Activated CD8-positive, alpha-beta memory T cell treated with anti-CD3 and anti-CD28 coated beads for 36 hours (primary cell): ENCODE measurements at regions not wholly inside any gene's neighbourhood (a gene's known extent, or its start where the extent isn't known, plus 50 kb on each side); places are given as distances from the start of the nearest gene placed in this dataset.

ENCODE experiments used
- CTCF ChIA-PET: fragments of 350-600 bp; sonication (Branson Sonifier 250); formaldehyde crosslinking; loops from one replicate; lab custom pipeline; 2021; ENCODE audit warnings: antibody characterized with exemption; lab: Charles Lee
- POLR2A ChIA-PET: fragments of 350-600 bp; sonication (Branson Sonifier 250); formaldehyde crosslinking; loops from one replicate; lab custom pipeline; 2021; ENCODE audit warnings: antibody characterized with exemption; lab: Charles Lee

DNA sequence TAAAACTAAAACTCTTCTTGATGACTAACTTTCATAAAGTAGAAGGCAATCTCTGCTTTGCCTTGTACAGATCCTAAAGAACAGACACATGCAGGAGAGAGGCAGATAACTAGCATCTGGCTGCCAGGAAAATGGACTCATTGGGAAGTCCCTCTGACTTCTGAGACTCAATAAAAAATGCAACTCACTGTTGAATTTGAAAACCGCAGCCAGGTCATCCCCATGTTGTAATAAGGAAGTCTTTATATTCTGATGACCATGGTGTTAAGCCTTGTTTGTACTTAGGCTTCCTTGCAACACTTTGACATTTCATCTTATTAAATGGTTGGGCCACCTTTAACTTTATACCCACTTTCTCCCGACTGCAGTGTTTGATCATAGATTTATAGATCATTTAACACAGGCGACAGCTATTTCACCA lies 375.1 kb upstream of the KCNH7 start:
- POLR2A ChIA-PET: no interaction called here

DNA sequence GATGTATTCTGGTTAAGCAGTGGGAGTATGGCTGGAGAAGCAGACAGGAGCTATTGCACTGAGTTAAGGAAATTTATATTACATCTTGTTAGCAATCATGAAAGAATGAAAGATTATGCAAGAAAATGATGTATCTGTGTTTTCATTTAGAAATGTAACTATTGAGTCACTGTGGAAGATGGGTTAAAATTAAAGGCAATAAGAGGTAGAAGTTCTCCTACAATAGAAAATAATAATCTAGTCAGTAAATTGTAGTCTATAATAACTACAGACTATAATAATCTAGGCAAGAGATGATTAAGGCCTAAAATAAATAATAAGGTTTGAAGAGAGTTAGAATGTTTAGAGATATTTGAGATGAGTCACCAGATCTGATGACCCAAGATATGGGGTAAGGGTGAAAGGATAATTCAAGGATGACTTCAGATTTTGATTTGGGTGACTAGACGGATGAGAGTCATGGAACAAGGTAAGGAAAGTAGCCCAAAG lies 371.9 kb upstream of the KCNH7 start:
- POLR2A ChIA-PET: no interaction called here
- CTCF ChIA-PET: no interaction called here

More for the DNA sequence above, 375.1 kb upstream of the KCNH7 start:
- CTCF ChIA-PET: no interaction called here

DNA sequence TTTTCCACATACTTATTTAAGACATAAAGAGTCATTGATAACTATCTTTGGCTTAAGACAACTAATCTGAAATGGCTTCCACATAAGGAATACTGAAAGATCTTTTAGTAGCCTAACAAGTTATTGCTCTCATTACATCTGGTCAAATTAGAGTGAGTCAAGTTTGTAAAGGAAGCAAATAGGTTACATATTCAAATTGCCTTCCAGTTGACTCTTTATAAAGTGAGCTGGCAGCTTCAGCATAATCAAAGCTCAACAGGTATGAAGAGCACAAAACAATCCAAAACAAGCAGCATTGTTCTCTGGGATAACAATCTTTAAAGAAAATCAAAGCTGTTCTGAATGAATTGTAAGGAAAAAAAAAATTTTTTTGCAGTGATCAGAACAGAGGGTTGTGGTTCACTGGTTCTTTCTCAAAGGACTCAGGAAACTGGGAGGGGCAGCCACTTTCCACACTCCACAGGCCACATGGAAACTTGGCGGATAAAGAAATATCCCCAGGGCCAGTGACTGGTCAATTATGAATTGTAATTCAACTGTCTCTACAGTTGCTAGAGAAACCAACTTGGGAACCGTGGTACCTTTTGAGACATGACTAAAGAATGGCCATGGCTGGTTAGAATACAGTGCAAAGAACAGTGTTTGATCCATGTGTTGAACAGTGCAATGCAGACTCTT lies 369.3 kb upstream of the KCNH7 start:
- ChIA-PET CTCF (no interaction called here), POLR2A (no interaction called here)

DNA sequence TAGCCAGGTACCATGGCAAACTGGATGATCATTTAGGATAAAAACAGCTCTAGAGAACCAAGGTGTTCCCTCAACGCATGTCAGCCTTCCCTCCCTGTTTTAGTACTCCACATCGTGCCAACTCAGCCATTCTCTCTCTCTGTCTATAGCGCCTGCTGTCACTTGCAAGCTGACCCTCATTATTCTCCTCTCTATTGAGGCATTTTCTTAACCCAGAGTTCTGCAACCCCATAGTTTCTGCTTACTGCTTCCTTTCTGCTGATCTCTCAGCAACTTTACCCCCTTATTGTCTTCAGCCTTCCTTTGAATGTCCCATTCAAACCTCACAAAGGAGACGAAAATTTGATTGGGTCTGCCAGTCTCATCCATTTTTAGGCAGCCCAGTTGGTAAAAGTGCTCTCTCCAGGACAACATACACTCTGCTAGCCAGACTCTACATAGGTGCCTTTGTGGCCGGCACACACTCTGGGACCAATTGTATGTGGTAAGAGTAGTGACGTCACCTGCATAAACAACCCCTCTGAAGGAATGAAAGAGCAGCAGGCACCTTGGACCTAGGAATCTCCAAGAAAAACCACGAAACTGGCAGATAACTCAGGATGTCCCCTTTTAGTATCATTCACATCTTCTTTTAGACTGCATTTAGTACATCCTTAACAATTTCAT lies 367.2 kb upstream of the KCNH7 start:
- POLR2A ChIA-PET: no interaction called here
- CTCF ChIA-PET: no interaction called here

DNA sequence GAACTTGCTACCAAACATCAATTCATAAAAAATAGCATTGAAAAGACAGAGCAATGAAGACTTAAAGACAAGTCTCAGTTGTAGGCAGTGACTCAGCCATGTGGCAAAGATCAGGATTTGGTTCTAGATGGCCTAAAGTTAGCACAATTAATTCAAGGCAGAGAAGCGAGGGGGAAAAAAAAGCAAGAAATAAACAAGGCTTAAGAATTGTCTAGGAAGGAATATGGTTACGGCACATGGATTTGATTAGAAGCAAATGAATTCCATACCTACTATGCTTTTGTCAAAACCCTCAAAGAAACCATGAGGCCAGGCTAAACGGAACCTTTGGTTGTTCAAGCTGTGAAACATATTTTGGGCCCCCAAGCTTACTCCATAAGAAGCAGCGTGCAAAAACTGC lies 362.2 kb upstream of the KCNH7 start:
- POLR2A ChIA-PET: no interaction called here
- CTCF ChIA-PET: no interaction called here

DNA sequence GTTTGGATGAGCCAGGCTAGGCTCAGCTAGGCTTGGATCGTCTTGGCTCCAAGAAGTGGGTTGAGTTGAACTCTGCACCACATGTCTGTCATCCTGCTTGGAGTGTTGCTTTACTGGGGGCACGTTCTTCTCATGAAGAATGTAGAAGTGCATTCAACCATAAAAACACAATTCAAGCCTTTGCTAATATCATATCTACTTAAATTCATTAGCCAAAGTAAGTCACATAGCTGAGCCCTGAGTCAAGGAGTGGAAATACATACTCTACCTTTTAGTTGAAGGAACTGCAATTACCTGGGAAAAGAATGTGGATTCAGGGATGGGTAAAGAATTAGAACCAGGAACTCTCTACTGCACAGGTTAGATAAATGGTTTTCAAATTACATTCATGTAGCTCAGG lies 360.4 kb upstream of the KCNH7 start:
- ChIA-PET POLR2A (no interaction called here), CTCF (no interaction called here)

DNA sequence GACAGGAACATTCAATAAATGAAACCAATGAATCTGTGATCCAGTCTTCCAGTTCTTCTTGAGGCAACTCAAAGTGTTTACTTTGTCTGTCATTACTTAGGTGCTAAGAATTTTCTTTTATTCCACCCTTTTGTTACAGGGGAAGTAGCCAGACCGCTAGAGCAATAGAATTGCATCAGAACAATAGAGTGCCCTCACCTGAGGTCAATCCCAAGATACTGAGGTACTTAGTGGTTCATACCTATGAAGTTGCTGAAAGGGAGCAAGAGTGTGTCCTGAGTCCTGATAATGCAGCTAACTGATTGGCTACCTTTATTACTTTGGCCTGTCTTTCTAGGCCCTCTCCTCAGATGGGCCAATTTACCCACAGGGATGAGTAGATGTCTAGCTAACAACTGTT lies 359.4 kb upstream of the KCNH7 start:
- ChIA-PET CTCF (no interaction called here), POLR2A (no interaction called here)

DNA sequence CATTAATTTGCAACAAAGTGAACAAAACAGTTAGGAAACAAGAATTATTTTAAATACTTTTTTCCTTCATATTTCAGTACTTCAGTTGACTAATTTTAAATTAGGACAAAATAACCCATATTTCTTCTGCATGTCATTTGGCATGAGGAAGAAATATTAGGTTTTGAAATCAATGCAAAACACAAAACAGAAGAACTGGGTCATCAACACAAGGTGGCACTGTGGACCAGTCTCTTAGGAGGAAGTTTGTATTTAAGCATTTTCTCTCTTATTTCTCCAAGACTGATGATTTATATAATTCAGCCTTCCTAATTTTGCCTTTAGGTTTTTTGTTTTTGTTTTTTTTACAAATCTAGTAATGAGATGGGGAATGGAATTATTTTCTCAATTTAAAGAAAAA lies 352.8 kb upstream of the KCNH7 start:
- ChIA-PET CTCF (no interaction called here), POLR2A (no interaction called here)

DNA sequence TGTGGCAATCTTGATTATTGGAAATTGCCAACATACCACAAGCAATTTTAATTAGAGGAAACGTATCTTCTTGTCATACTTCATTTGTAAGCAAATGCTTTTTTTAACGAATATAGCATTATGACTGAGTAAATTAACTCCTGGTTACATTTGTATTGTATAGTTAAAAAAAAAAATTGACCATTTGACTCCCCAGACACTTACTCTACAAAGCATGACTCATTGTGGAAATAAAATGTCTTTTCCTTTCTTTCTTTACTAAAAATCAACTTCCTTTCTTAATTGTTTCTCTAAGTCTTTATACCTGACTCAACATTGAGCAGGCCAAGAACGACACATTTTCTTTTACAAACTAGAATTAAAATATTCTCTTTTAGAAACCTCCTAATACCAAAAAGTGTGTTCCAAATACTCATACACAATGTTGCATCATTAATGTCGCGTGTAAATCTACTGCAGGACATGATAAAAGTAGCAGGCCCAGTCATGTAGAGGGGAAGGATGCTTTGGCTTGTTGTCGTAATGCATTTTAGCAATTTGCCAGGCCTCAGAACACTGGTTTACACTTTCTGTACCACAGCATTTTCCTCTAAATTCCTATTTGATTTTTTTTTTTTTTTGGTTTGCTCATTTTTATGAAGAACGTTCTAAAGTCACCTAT lies 349.6 kb upstream of the KCNH7 start:
- ChIA-PET POLR2A (no interaction called here), CTCF (no interaction called here)

DNA sequence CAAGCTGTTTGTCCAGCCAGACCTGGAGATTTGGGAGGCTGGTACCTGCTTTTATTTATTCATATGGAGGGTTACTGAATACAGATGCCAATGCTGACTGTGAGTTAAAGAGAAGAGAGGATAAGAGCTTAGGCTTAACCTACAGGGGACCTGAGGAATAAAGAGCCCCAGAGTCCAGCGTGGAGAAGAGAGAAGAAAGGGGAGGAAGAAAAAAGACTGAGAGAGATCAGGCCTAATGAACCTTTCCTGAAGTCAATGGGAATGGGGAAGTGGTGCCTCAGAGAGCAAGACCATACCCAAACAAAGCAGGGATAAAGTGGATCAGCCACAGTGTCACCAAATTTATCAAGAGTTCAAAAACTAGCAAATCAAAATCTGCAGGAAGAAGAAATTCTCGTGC lies 348.6 kb upstream of the KCNH7 start:
- POLR2A ChIA-PET: no interaction called here
- CTCF ChIA-PET: no interaction called here

DNA sequence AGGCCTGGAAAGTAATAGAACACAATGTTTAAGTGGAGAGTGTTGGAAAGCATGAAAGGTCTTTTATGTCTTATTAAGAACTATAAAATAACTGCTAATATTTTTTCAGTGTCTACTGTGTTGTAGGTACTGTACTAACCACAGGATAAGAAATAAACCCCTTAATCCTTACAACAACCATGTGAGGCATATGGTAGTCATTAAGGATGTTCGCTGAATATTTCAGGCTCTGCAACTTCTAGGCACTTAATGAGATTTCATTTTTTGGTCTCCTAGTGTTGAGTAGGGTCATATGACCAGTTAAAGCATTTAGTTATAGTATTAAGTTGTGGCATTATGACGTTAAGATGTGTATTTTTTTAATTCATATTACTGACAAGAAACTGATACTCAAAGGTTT lies 346.6 kb upstream of the KCNH7 start:
- CTCF ChIA-PET: no interaction called here
- POLR2A ChIA-PET: no interaction called here

DNA sequence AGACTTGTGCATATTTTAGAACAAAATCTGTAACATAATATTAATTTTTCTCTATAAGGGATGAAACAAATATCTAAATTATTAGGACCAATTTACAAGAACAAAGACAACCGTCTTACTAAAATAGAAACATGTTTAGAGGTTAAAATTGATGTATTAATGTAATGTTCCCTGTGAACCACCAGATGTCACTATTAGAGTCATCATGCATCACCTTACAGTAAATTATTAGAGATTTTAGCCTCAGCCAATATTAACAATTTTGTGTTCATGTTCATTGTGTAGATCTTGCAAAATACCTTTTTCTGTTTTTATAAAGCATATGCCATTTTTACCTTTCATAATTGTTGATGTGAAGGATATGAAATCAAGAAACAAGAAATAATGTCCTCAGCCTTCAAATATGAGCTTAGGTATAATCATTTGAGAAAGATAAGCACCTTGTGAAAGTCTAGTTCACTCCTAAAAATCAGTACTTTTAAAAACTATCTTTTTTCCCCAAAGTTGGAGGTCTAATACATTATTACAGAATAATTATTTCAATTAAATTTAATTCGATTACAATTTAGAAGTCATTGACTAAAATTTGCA lies 344.3 kb upstream of the KCNH7 start:
- ChIA-PET POLR2A (no interaction called here), CTCF (no interaction called here)

DNA sequence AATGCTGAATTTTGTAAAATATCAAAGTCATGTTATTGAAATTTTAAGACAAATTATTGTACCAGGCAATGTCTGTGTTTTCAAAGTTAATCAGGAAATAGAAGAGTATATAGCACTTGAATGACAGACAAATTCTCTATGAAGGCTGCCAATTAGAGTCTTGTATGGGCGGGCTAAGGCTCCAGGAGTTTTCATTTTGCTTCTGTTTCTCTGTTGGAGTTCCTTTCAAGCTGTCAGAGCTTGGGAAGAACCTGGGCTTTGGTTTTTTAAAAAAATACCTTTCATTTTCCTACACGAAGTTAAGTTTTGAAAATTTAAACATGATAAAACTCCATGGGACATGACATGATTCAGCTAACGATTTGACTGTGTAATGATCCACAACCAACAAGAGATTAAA lies 339.0 kb upstream of the KCNH7 start:
- CTCF ChIA-PET: no interaction called here
- POLR2A ChIA-PET: no interaction called here

DNA sequence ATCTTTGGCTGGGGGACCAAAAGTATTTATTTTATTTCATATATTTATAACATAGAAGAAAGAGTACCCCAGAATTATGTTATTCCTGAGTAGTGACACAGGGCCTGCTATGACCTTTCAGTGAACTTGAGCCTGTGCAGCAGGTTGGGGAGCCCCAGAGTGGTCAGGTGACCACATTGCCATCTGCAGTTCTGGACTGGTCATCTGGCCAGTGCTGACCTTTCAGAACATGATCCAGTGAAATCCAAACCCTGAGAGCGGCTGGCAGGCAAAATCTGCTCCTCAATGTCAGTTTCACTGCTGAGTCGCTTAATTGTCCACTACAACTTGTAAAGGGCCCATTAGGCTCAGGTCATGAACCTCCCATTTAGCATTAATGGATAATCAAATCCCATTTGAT lies 336.7 kb upstream of the KCNH7 start:
- ChIA-PET POLR2A (no interaction called here), CTCF (no interaction called here)

DNA sequence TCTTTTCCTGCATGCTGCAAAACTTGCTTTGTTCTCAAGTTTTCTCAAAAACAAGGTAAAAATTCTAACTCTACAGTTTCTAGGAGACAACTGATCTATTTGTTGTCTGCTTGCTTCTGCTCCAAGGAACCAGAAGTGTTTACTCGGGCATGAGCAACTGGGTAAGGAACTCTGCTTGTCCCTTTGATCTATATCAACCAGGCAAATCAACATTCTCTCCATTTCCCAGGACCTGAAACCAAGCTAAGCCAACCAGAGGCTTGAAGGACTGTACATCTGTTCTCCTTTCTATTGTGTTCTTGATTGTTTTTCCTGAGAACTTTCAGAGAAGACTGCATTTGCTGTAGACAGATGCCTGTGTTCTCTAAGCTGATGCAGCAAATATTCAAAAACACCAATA lies 335.0 kb upstream of the KCNH7 start:
- ChIA-PET CTCF (no interaction called here), POLR2A (no interaction called here)

DNA sequence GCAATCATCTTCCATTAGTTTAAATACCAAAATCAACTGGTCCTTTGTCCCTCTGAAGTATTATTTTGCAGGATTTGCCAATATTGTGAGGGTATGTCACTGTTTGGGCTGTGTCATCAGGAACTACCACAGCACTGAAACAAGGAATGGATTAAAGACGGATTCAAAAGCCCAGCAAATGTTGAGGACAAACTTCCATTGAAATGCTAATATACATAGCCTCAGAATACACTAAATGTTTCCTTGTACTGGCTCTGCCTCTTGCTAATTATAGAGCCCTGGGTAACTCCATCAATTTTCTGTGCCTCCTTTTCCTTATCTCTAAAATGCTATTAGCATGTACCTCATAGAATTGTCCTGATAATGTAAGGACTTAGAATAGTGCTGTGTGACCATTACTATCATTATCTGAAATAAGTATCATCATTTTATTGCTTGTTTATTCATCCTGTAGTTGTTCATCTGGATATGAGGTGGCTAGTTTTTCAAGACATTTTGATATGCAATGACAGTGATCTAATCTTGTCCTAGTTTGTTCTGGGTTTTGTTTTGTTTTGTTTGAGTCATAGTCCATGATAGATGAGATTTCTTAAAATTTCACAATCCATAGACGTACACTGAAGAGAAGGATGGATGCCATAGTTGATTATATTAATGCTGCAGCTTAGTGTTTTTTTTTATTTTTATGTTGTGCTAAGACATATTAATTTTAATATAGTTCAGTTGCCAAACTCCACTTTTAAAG lies 333.4 kb upstream of the KCNH7 start:
- POLR2A ChIA-PET: no interaction called here
- CTCF ChIA-PET: no interaction called here

DNA sequence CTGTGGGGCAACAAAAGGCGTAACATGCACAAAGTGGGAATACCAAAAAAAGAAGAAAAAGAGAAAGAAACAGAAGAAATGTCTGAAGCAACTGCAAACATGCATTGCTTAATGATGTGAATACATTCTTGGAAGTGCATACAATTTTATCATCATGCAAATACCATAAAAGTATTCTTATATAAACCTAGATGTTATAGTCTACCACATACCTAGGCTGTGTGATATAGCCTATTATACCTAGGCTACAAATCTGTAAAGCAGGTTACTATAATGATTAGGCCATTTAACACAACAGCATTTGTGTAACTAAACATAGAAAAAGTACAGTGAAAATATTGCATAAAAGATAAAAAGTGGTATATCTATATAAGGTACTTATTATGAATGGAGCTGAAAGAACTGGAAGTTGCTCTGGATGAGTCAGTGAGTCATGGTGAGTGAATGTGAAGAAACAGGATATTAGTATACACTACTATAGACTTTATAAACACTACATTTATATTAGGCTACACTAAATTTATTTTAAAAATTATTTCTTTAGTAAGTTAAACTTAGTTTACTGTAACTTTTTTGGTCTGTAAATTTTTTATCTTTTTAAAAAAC lies 319.4 kb upstream of the KCNH7 start:
- POLR2A ChIA-PET: no interaction called here

DNA sequence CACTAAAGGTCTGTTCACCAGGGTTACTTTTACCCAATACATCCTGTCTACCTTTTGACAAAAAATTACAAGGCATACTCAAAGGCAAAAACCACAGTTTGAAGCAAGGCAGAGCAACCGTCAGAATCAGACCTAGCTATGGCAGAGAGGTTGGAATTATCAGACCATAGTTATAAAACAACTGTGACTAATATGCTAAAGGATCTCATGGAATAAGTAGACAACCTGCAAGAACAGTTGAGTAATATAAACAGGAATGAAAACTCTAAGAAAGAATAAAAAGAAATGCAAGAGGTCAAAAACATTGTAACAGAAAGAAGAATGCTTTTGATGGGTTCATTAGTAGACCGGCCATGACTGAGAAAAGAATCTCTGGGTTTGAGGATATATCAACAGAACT lies 318.8 kb upstream of the KCNH7 start:
- ChIA-PET POLR2A (no interaction called here), CTCF (no interaction called here)

More for the DNA sequence above, 319.4 kb upstream of the KCNH7 start:
- CTCF ChIA-PET: no interaction called here

DNA sequence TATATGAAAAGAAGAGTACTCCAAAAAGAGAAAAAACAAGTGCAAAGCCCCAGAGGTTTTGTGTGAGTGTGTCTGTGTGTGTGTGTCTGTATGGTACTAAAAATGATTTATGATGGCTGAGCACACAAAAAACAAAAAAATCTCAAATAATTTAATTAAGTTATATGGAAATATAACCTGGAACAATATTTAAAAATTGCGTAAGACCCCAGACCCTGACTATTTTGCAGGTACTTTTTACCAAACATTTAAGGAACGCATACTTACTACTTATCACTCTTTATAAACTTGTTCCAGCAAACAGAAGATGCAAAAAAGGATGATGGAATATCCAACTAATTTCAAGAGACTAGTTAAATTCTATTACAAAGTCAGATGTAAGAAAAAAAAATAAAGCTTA lies 317.4 kb upstream of the KCNH7 start:
- POLR2A ChIA-PET: no interaction called here

More for the DNA sequence above, 317.4 kb upstream of the KCNH7 start:
- CTCF ChIA-PET: no interaction called here
